B cell (primary cell): ENCODE measurements at regions not wholly inside any gene's neighbourhood (a gene's known extent, or its start where the extent isn't known, plus 50 kb on each side); places are given as distances from the start of the nearest gene placed in this dataset.

ENCODE experiments used
- ATAC-seq: fragments of 200-7000 bp; cut with Tn5 transposase; one replicate; pipeline ENCODE4 v1.10.0; 2021; ENCODE audit warnings: low read depth, mild to moderate bottlenecking, moderate number of reproducible peaks, moderate library complexity
- CTCF ChIA-PET: fragments of 350-600 bp; sonication (Branson Sonifier 250); formaldehyde crosslinking; loops from one replicate; lab custom pipeline; 2021; ENCODE audit warnings: antibody characterized with exemption, inconsistent platforms; lab: Charles Lee
- POLR2A ChIA-PET: fragments of 350-600 bp; sonication (Branson Sonifier 250); formaldehyde crosslinking; loops from one replicate; lab custom pipeline; 2021; ENCODE audit warnings: antibody characterized with exemption; lab: Charles Lee
- DNase-seq: peaks from one replicate; pipeline ENCODE4 v3.0.0; 2013
- H2AFZ ChIP-seq: 2 replicates; pipeline ENCODE4 v1.6.1; 2012; ENCODE audit warnings: mild to moderate bottlenecking, low read depth, low read length; ENCODE audit not compliant: insufficient read depth, poor library complexity, severe bottlenecking
- H3K27ac ChIP-seq, 2 donors: 1 replicate in 1 of 2; 2 replicates in 1 of 2; pipeline ENCODE4 v1.5.1; 2012 to 2013; ENCODE audit warnings: low read length in 2 of 2, mild to moderate bottlenecking in 2 of 2, moderate library complexity in 1 of 2
- H3K27me3 ChIP-seq, 4 experiments: fragments of 200-600 bp in 1 of 4; sonication (generic) in 1 of 4; replicated peaks in 1 of 4; 1 replicate in 2 of 4; 2 replicates in 2 of 4; pipeline versions ENCODE4 v1.6.1 to v1.7.0; 2013 to 2016; ENCODE audit warnings: low read length in 3 of 4, mild to moderate bottlenecking in 2 of 4, mixed read lengths in 1 of 4, moderate library complexity in 1 of 4; ENCODE audit not compliant: insufficient read depth in 4 of 4, control insufficient read depth in 3 of 4; ENCODE audit errors: control extremely low read depth in 1 of 4
- H3K36me3 ChIP-seq, 2 experiments: replicated peaks in 1 of 2; 1 replicate in 1 of 2; 2 replicates in 1 of 2; pipeline versions ENCODE4 v1.6.1 to v1.7.1; 2013; ENCODE audit warnings: low read length in 1 of 2; ENCODE audit not compliant: insufficient read depth in 2 of 2, control insufficient read depth in 1 of 2; ENCODE audit errors: control extremely low read depth in 1 of 2, extremely low read depth in 1 of 2
- H3K4me1 ChIP-seq, 2 donors: fragments of 200-600 bp in 1 of 2; sonication (generic) in 1 of 2; 1 replicate in 1 of 2; 2 replicates in 1 of 2; pipeline versions ENCODE4 v1.5.1 to v1.6.1; 2013 to 2017; ENCODE audit warnings: low read length in 2 of 2; ENCODE audit not compliant: control insufficient read depth in 2 of 2, insufficient read depth in 2 of 2
- H3K4me2 ChIP-seq: replicated peaks from 2 replicates; pipeline ENCODE3; 2012; ENCODE audit warnings: mild to moderate bottlenecking, low read depth, low read length; ENCODE audit not compliant: poor library complexity, severe bottlenecking
- H3K4me3 ChIP-seq, 5 experiments: fragments of 200-600 bp in 1 of 5; sonication (generic) in 1 of 5; 1 replicate in 3 of 5; 2 replicates in 2 of 5; pipeline versions ENCODE4 v1.5.1 to v1.7.0; 2011 to 2016; ENCODE audit warnings: low read length in 4 of 5, mild to moderate bottlenecking in 4 of 5, low read depth in 2 of 5, control low read depth in 1 of 5, moderate library complexity in 1 of 5; ENCODE audit not compliant: insufficient read depth in 1 of 5; ENCODE audit errors: control extremely low read depth in 1 of 5, extremely low read depth in 1 of 5
- H3K79me2 ChIP-seq: fragments of 200-600 bp; sonication (generic); one replicate; pipeline ENCODE4 v1.6.0; 2016; ENCODE audit warnings: low read length; ENCODE audit not compliant: control insufficient read depth, insufficient read depth
- H3K9ac ChIP-seq: fragments of 200-600 bp; sonication (generic); 2 replicates; pipeline ENCODE4 v1.6.1; 2017; ENCODE audit warnings: mild to moderate bottlenecking, low read length, moderate library complexity
- H3K9me3 ChIP-seq, 3 donors: one replicate each; pipeline versions ENCODE4 v1.6.1 to v1.7.1; 2013; ENCODE audit warnings: low read length in 2 of 3; ENCODE audit not compliant: control insufficient read depth in 2 of 3, insufficient read depth in 1 of 3; ENCODE audit errors: control extremely low read depth in 1 of 3
- H4K20me1 ChIP-seq: 2 replicates; pipeline ENCODE4 v1.6.0; 2012; ENCODE audit warnings: mild to moderate bottlenecking, low read length; ENCODE audit not compliant: insufficient read depth, control insufficient read depth, poor library complexity, severe bottlenecking
- H3K27ac Mint-ChIP-seq: one replicate; pipeline ENCODE4 v1.8.0; 2021; ENCODE audit warnings: mixed read lengths
- H3K27me3 Mint-ChIP-seq: one replicate; pipeline ENCODE4 v1.8.0; 2021; ENCODE audit warnings: mixed read lengths
- H3K4me1 Mint-ChIP-seq: one replicate; pipeline ENCODE4 v1.8.0; 2021; ENCODE audit warnings: mixed read lengths
- H3K4me3 Mint-ChIP-seq: one replicate; pipeline ENCODE4 v1.8.0; 2021; ENCODE audit warnings: mixed read lengths
- H3K9me3 Mint-ChIP-seq: one replicate; pipeline ENCODE4 v1.8.0; 2022; ENCODE audit warnings: mixed read lengths; ENCODE audit not compliant: insufficient read depth
- EZH2 ChIP-seq: IDR thresholded peaks from 2 replicates; pipeline ENCODE4 v1.6.1; 2012; ENCODE audit warnings: borderline replicate concordance, low read depth, mild to moderate bottlenecking, moderate library complexity, low read length; ENCODE audit not compliant: insufficient read depth, poor library complexity, severe bottlenecking
- WGBS: methylation state at CpG from one replicate; pipeline ENCODE4 v1.1.5; 2013; ENCODE audit warnings: missing lambda C conversion rate; ENCODE audit not compliant: insufficient coverage; 5-methylcytosine and 5-hydroxymethylcytosine counted together
- intact Hi-C: fragments of 100-400 bp; cut with micrococcal nuclease; formaldehyde crosslinking; loops from one replicate; pipeline ENCODE4 v1.10.0; 2022
- TF ChIP-seq, protein P1 (sequence below): fragments of 200-600 bp; IDR thresholded peaks from one replicate; pipeline ENCODE4 v1.8.0; 2022; ENCODE audit warnings: antibody characterized with exemption, mild to moderate bottlenecking

DNA sequence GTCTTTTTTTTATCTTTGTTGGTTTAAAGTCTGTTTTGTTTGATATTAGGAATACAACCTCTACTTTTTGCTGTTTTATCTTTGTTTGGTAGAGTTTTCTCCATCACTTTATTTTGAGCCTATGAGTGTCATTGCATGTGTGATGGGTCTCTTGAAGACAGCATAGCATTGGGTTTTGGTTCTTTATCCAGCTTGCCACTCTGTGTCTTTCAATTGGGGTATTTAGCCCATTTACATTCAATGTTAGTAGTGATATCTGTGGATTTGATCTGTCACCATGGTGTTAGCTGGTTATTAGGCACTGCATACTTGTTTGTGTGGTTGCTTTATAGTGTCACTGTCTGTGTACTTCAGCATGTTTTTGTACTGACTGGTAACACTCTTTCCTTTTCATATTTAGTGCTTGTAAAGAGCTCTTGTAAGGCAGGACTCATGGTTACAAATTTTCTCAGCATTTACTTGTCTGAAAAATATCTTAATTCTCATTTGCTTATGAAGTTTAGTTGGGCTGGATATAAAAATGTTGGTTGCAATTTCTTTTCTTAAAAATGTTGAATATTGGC lies 845.5 kb downstream of the TLE4 start:
- H3K4me2 ChIP-seq, result no peak overlapping the region
- no peaks in the 10 kb centered on the region for H4K20me1 ChIP-seq
- peak overlapping the region in 1 of 2 donors; percentile 3 for H3K27ac ChIP-seq
- Mint-ChIP-seq H3K4me3 (no peak overlapping the region), H3K9me3 (peaks cover 28% of the 10 kb centered on the region), H3K27me3 (no peaks in the 10 kb centered on the region), H3K27ac (no peak overlapping the region), H3K4me1 (peaks cover 4% of the 10 kb centered on the region)
- ChIA-PET CTCF (no interaction called here), POLR2A (no interaction called here)
- no peaks in the 10 kb centered on the region for H3K4me1 ChIP-seq
- no peak overlapping the region for H3K4me3 ChIP-seq
- no peaks in the 10 kb centered on the region for H3K36me3 ChIP-seq
- peaks cover 2 to 27% (median 25%) of the 10 kb centered on the region in 3 donors for H3K9me3 ChIP-seq
- no peaks in the 10 kb centered on the region for H3K79me2 ChIP-seq
- H2AFZ ChIP-seq, result no peak overlapping the region
- TF ChIP-seq, protein P1, sequence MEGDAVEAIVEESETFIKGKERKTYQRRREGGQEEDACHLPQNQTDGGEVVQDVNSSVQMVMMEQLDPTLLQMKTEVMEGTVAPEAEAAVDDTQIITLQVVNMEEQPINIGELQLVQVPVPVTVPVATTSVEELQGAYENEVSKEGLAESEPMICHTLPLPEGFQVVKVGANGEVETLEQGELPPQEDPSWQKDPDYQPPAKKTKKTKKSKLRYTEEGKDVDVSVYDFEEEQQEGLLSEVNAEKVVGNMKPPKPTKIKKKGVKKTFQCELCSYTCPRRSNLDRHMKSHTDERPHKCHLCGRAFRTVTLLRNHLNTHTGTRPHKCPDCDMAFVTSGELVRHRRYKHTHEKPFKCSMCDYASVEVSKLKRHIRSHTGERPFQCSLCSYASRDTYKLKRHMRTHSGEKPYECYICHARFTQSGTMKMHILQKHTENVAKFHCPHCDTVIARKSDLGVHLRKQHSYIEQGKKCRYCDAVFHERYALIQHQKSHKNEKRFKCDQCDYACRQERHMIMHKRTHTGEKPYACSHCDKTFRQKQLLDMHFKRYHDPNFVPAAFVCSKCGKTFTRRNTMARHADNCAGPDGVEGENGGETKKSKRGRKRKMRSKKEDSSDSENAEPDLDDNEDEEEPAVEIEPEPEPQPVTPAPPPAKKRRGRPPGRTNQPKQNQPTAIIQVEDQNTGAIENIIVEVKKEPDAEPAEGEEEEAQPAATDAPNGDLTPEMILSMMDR, result no peak
- TF ChIP-seq EZH2, result no peak
- DNase-seq (no peak), ATAC-seq (no peak)
- H3K9ac ChIP-seq, result no peak overlapping the region
- no peaks in the 10 kb centered on the region for H3K27me3 ChIP-seq
- intact Hi-C loops, result no loop called here

DNA sequence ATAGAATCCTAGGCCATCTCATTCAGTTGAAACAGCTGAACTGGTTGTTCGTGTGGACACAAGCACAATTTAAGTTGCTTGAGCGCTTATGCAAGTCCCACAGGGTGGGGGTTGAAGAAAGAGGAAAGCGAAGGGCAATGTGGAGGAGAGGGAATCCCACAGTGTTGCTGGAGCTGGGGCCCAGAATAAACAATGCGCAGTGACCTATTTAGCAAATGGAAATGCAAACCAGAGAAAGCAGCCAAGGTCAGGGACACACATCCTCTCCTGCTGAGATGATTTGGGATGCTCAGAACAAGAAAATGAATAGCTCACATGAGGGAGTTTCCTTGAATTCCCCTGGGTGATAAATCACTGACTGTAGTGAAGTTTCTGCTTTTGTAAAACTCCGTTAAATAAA lies 838.3 kb downstream of the TLE4 start:
- Histone ChIP-seq H3K79me2 (no peaks in the 10 kb centered on the region), H3K4me1 (peaks cover 9 to 18% of the 10 kb centered on the region in 2 donors), H4K20me1 (no peaks in the 10 kb centered on the region), H3K9ac (peak overlapping the region; percentile 16), H3K9me3 (peaks cover 0 to 6% (median 5%) of the 10 kb centered on the region in 3 donors), H3K27ac (peak overlapping the region in 1 of 2 donors; percentile 25), H3K36me3 (no peaks in the 10 kb centered on the region), H3K4me3 (no peak overlapping the region), H3K4me2 (peak overlapping the region; percentile 28), H2AFZ (no peak overlapping the region), H3K27me3 (no peaks in the 10 kb centered on the region)
- intact Hi-C loops, result no loop called here
- Mint-ChIP-seq H3K27ac (peak overlapping the region; percentile 15), H3K27me3 (no peaks in the 10 kb centered on the region), H3K9me3 (peaks cover 9% of the 10 kb centered on the region), H3K4me3 (peak overlapping the region; percentile 23), H3K4me1 (peaks cover 27% of the 10 kb centered on the region)
- DNase-seq (peak; percentile 38), ATAC-seq (peak; percentile 72)
- no peak for TF ChIP-seq EZH2
- TF ChIP-seq, protein P1, result no peak
- 55% methylated on average over 4 of the region's 5 CpGs for WGBS
- CTCF ChIA-PET, result no interaction called here
- POLR2A ChIA-PET, result no interaction called here
